ENCODE measurements at regions not wholly inside any gene's neighbourhood (a gene's known extent, or its start where the extent isn't known, plus 50 kb on each side); places are given as distances from the start of the nearest gene placed in this dataset.

- TF ChIP-seq CTCF (IDR thresholded peaks at IDR 0.05; ENCODE audit: unreplicated experiment) = no peak
- no peaks in the 10 kb centered on the region for H3K36me3 Mint-ChIP-seq (ENCODE audit: insufficient read depth)
- H3K9me3 Mint-ChIP-seq (ENCODE audit: low read depth) = no peaks in the 10 kb centered on the region
- peaks cover 59% of the 10 kb centered on the region for H3K27me3 Mint-ChIP-seq
- no peak overlapping the region for H3K4me3 Mint-ChIP-seq (ENCODE audit: low read depth)
- H3K4me1 Mint-ChIP-seq (ENCODE audit: low read depth) = peaks cover 2% of the 10 kb centered on the region
- H3K27ac Mint-ChIP-seq = no peak overlapping the region
- no peak for DNase-seq (ENCODE audit: low spot score, unreplicated experiment)
These were observed 105.8 kb upstream of the RASGRP1 start for GRCh38 chr15:38670128-38671005.

- no peaks in the 10 kb centered on the region for H3K9me3 Mint-ChIP-seq (ENCODE audit: low read depth)
- TF ChIP-seq CTCF (IDR thresholded peaks at IDR 0.05; ENCODE audit: unreplicated experiment) = no peak
- peaks cover 2% of the 10 kb centered on the region for H3K4me1 Mint-ChIP-seq (ENCODE audit: low read depth)
- H3K27me3 Mint-ChIP-seq = peaks cover 52% of the 10 kb centered on the region
- H3K4me3 Mint-ChIP-seq (ENCODE audit: low read depth) = no peak overlapping the region
- no peaks in the 10 kb centered on the region for H3K36me3 Mint-ChIP-seq (ENCODE audit: insufficient read depth)
- H3K27ac Mint-ChIP-seq = no peak overlapping the region
- DNase-seq (ENCODE audit: low spot score, unreplicated experiment) = no peak
These were observed 106.4 kb upstream of the RASGRP1 start for GRCh38 chr15:38671006-38671387.

- H3K4me3 Mint-ChIP-seq (ENCODE audit: low read depth) = no peak overlapping the region
- no peak for DNase-seq (ENCODE audit: low spot score, unreplicated experiment)
- H3K36me3 Mint-ChIP-seq (ENCODE audit: insufficient read depth) = no peaks in the 10 kb centered on the region
- TF ChIP-seq CTCF (IDR thresholded peaks at IDR 0.05; ENCODE audit: unreplicated experiment) = no peak
- peaks cover 47% of the 10 kb centered on the region for H3K27me3 Mint-ChIP-seq
- H3K9me3 Mint-ChIP-seq (ENCODE audit: low read depth) = no peaks in the 10 kb centered on the region
- H3K27ac Mint-ChIP-seq = no peak overlapping the region
- H3K4me1 Mint-ChIP-seq (ENCODE audit: low read depth) = peaks cover 2% of the 10 kb centered on the region
These were observed 107.2 kb upstream of the RASGRP1 start for GRCh38 chr15:38671675-38672254.

- TF ChIP-seq CTCF (IDR thresholded peaks at IDR 0.05; ENCODE audit: unreplicated experiment) = no peak
- Mint-ChIP-seq H3K27ac (no peak overlapping the region), H3K4me1 (ENCODE audit: low read depth) (peaks cover 2% of the 10 kb centered on the region), H3K27me3 (peaks cover 46% of the 10 kb centered on the region), H3K9me3 (ENCODE audit: low read depth) (no peaks in the 10 kb centered on the region), H3K4me3 (ENCODE audit: low read depth) (no peak overlapping the region), H3K36me3 (ENCODE audit: insufficient read depth) (no peaks in the 10 kb centered on the region)
- no peak for DNase-seq (ENCODE audit: low spot score, unreplicated experiment)
These were observed 107.7 kb upstream of the RASGRP1 start for GRCh38 chr15:38672273-38672672.

- TF ChIP-seq CTCF (IDR thresholded peaks at IDR 0.05; ENCODE audit: unreplicated experiment) = no peak
- no peak for DNase-seq (ENCODE audit: low spot score, unreplicated experiment)
- H3K4me1 Mint-ChIP-seq (ENCODE audit: low read depth) = peaks cover 2% of the 10 kb centered on the region
- no peaks in the 10 kb centered on the region for H3K9me3 Mint-ChIP-seq (ENCODE audit: low read depth)
- H3K27ac Mint-ChIP-seq = no peak overlapping the region
- peaks cover 44% of the 10 kb centered on the region for H3K27me3 Mint-ChIP-seq
- H3K4me3 Mint-ChIP-seq (ENCODE audit: low read depth) = no peak overlapping the region
- H3K36me3 Mint-ChIP-seq (ENCODE audit: insufficient read depth) = no peaks in the 10 kb centered on the region
These were observed 108.4 kb upstream of the RASGRP1 start for GRCh38 chr15:38672814-38673670.

Data from progenitor cell of endocrine pancreas (in vitro differentiated cells).